HG03064 (cell line): ENCODE measurements at regions not wholly inside any gene's neighbourhood (a gene's known extent, or its start where the extent isn't known, plus 50 kb on each side); places are given as distances from the start of the nearest gene placed in this dataset.

Experiments used
- ATAC-seq: cut with Tn5 transposase; IDR thresholded peaks from one replicate; pipeline ENCODE4 v1.9.1; 2021; ENCODE audit warnings: low read depth; ENCODE audit not compliant: unreplicated experiment

DNA sequence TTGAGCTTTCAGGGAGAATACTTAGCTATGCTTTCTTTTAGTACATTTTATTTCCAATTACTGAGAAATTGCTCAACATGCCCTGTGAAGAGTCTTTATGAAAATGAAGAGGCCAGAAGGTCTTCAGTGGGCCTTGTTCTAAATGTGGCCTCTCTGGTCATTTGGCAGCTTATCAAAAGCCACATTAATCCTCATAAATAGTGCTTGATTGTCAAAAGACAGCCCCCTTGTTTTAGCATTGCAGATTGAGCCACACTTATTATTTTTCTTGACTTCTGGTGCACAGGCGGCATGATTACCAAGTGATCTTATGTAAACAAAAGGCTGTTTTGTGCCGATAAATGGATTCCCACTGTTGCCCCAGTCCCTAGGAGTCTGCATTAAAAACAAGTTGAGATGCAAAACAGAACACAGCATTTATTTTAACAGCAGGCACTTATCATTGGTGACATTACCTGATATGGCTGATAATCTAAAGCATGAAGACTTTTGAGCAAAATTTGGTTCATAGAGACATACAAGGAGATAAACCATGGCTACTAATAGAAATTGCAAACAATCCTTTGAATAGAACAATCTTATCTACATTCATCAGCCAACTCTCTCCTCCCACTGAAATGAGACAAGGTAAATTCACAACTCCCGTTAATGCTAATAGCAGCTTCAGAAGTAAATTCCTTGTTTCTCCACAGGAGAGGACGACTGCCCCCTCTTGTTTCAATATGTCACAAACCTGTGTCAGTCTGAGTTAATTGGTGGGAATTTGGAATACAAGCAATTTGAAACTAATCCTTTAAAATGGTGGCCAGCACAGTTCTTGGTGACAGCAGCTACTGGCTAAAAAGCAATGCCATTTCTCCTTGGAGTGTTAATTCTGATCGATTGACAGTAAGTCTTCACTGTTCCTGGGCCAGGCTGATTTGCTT, 194.3 kb downstream of the NSUN3 start:
- no peak for ATAC-seq

DNA sequence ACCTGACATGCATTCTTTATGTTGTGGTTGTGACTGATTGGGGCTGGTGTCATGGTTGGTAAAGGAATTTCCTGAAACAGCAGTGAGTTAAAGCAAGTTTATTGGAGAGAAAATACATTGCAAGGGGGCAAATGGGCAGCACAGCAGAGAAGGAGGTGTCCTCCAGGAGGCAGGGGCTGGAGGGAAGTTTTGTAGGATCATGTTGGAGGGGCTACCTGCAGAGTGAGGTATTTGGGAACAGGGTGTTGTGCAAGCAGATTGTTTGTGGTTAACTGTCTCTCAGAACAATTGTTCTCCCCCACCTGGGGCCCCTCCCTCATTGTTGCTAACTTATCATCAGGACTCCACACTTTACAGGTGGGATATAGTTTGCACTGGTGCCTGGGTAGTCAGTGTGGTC, 196.0 kb downstream of the NSUN3 start:
- ATAC-seq: no peak

- ATAC-seq: no peak
These were observed 196.4 kb downstream of the NSUN3 start for GRCh38 chr3:94259291-94259690.

DNA sequence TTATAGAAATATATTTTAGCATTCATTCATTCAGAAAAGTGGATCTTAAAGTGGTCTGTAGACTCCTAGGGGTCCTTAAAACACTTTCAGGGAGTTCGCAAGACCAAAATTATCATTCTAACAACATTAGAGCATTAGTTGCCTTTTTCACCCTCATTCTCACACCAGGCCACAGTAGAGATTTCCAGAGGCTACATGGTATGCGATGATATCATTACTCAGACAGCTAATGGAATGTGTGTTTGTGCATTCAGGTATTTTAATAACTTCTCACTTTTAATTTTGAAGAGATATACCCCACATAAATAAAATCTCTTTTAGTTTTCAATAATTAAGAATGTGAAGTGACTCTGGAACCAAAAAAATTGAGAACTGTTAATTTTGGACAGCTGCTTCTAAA, 206.9 kb downstream of the NSUN3 start:
- ATAC-seq: no peak

- no peak for ATAC-seq
These were observed 209.2 kb downstream of the NSUN3 start for GRCh38 chr3:94272016-94272415.

DNA sequence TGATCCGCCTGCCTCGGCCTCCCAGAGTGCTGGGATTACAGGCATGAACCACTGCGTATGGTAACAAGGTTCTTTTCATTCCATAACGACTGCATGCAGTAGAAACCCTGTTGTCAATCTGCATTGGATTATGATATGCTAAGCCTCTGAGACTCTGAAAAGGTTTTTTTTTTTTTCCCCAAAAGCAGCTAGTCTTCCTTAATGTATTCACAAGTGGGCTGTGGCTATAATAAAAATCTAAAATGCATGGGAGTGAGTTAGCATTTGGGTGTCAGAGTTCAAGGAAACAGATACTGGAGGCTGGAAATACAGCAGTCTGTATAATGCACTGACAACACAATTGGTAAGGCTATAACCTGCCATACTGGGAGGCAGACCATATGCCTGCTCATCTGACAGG, 218.1 kb downstream of the NSUN3 start:
- ATAC-seq: no peak

- ATAC-seq: no peak
These were observed 223.0 kb downstream of the NSUN3 start for GRCh38 chr3:94285872-94286271.

DNA sequence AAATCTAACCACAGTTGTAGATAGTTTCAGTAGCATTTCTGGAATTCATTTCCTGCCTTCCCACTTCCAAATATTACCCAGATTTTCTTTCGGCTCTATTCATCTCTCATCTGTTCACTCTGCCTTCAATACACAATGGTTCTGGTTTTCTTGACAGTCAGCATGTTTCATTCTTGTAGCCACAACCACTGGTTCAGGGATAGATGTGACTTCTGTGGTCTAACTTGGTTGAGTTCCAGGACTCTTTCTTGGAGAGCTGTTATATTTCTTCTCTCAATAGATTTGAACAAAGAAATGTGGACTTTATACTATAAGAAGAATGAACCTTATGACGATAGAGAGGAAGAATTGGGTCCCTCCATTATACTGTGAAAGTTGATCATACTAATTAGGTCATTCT, 228.8 kb downstream of the NSUN3 start:
- ATAC-seq: no peak

GRCh38 chr3:94292151-94292550, 229.3 kb downstream of the NSUN3 start:
- no peak for ATAC-seq

GRCh38 chr3:94293793-94294195, 230.9 kb downstream of the NSUN3 start:
- ATAC-seq: no peak

GRCh38 chr3:94294806-94295205, 231.9 kb downstream of the NSUN3 start:
- ATAC-seq: no peak

DNA sequence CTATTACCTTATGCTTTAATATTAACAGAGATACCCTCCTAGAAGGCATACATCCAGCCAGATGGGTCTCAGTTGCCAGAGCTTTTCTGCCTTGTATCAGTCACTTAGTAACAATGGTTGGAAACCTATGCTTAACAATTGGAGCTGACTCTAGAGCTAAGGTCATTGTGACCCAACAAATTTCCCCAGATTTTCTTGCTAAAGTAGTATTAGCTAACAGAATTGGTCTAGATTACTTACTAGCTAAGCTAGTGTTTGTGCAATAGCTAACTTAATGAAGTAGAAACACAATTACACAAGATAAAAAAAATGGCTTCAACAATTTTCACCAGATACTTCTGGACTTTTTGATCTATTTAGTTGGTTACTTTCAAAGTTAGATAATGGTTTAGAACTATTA, 236.9 kb downstream of the NSUN3 start:
- no peak for ATAC-seq

- no peak for ATAC-seq
These were observed 238.5 kb downstream of the NSUN3 start for GRCh38 chr3:94301366-94301765.

- no peak for ATAC-seq
These were observed 240.4 kb downstream of the NSUN3 start for GRCh38 chr3:94303266-94303665.

GRCh38 chr3:94303897-94304296, 241.0 kb downstream of the NSUN3 start:
- no peak for ATAC-seq

GRCh38 chr3:94304954-94305353, 242.1 kb downstream of the NSUN3 start:
- ATAC-seq: no peak

- no peak for ATAC-seq
These were observed 243.2 kb downstream of the NSUN3 start for GRCh38 chr3:94305835-94306611.

- no peak for ATAC-seq
These were observed 244.7 kb downstream of the NSUN3 start for GRCh38 chr3:94307588-94307987.

GRCh38 chr3:94308767-94309166, 245.9 kb downstream of the NSUN3 start:
- ATAC-seq: no peak

DNA sequence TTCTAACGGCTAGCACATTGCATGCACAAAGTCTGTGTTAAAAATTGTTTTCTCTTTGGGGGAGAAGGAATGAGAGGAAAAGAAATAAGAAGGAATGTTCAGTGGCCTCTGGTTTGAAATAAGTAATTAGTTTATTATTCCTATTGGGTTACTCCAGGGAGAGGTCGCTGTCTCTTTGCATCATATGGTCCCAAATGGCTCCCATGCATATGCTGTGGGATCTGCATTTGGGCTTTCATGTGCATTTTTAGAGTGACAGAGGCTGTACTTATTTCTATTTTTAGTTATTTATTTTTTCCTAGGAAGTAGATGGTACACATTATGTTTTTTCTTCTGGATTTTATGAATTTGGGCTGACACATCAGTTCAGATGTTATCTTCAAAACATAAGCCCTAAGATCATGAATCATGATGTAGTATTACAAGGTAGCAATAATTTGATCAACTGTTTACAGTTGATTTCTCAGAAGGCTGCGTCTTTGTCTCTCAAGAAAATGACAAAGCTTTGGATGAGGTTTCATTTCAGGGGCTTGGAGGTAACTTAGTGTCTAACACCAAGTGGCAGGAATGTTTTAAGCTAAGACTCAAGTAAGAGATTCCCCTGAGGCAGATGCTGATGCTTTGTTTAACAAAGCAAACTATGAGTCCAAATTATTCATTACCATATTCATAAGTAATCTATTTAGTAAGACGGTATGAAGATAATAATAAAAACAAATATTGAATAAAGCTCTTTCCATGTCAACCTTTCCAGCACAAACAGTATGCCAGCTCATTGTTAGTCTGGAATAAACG, 247.7 kb downstream of the NSUN3 start:
- no peak for ATAC-seq

- no peak for ATAC-seq
These were observed 248.8 kb downstream of the NSUN3 start for GRCh38 chr3:94311651-94312050.
